ENCODE measurements at regions not wholly inside any gene's neighbourhood (a gene's known extent, or its start where the extent isn't known, plus 50 kb on each side); places are given as distances from the start of the nearest gene placed in this dataset.

DNA sequence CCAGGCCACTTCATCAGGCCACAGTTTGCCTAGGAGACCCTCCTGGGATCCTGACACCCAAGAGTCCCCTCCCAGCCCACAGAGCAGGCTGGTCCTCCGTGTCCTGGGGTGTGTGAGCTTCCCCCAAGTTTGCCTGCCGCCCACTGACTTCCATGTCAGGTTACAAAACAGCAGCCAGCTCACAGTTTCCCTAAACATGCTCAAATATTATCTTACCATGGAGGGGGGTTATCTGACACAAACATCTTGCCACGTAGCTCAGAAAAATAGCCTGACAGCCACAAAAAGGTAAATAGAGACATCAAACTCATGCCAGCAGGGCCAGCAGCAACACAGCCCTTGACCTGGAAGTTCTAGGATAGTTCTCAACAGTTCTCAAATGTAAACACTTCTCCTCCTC lies 346.5 kb downstream of the TNS1 start:
- DNase-seq (ENCODE audit: low spot score), result no peak

GRCh38 chr2:217655651-217656050 lies 347.1 kb downstream of the TNS1 start:
- DNase-seq (ENCODE audit: low spot score), result no peak

DNA sequence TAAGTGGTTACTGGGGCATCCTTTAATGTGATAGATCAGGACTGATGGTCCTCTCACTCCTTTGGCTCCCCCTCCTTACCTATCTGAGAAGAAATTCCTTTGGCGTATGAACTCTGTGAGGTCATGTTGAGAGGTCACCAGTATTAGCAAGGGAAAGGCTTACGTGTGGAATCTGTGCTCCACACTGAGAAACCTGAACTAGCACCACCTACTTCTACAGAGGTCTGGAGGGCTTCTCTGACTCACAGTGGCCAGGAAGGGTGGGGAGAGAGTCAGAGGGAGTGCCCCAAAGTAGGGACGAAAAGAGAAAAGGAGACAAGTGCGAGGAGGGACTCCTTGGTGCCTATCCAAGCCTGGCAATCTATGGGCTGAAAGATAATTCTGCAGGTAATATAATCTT lies 348.6 kb downstream of the TNS1 start:
- no peak for DNase-seq (ENCODE audit: low spot score)

DNA sequence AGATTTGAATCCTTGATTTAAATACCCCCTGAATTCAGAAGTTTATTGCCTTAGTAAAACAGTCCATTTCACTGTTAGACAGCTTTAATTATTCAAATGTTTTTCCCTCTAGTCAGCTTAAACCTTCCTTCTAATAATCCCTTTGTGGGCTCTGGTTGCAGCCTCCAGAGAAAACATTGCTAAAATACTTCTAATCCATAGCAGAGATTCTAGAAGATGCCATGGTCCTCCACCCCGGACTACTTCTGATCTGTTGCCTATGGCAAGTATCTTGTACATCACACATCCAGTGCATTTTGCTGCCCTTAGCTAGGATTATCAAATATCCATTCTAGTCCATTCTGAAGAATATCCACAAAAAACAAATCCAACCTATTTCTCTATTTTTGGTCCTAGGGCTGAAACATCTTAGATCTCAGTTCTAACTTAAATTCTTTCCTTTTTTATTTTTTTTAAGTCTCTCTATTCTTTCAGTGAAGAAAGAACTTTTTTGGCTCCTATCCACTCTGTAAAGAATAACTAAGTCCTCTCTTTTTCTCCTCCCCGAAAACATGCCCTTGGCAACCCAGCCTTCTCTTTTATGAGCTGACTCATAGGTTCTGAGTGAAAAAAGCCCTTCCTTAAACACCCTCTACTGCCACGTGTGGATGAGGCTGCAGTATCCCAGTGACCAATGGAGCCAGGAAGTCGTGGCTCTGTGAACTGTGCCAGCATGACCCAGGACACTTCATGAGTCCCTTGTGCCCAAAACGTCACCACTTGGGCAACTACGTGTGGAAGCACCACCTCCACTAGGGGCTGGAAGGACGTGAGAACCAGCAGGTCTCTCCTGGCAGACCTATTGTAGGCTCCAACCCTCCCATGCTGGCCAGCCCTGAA lies 349.8 kb downstream of the TNS1 start:
- peak; percentile 95 for DNase-seq (ENCODE audit: low spot score)

DNA sequence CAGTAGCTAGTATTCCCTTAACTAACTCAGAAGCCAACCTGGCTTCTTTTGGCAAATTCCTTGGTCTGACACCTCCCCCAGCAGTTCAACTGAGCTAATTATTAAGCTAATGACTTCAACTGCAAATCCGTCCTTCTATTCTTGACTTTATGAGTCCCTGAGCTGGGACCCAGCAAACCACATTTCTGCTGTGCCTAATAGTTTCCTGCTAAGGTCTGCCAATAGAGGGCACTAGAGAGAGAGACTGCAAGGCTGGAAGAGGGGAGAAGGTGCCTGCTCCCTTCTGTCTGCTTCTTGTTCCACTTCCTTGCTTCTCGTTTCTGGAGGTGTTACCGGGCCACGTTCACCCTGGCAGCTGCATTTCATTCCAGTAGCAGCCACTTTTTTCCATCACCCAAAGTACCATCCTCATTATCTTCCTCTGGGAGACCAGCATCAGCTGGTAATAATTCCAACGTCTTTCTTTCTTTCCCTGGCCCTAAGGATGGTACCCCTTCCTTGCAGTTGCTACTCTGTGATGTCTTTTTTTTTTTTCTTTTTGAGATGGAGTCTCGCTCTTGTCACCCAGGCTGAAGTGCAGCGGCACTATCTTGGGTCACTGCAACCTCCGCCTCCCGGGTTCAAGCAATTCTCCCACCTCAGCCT lies 352.0 kb downstream of the TNS1 start:
- DNase-seq (ENCODE audit: low spot score), result peak; percentile 72

DNA sequence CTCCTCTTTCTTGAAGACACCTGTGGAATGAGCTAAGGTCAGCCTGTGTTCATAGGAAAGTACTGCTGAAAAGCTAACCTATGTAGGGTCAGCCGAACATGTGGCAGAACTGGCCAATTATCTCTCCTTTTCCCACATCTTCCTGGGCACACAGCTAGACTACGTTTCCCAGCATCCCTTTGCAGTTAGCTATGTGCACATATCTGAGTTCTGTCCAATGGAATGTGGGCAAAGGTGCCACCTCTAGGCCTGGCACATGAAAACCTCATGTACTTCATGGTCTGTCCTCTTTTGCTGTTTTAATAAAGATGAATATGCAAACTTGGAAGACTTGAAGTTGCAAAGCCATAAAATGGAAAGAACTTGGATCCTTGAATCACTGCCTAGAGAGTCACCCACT lies 352.6 kb downstream of the TNS1 start:
- no peak for DNase-seq (ENCODE audit: low spot score)

DNA sequence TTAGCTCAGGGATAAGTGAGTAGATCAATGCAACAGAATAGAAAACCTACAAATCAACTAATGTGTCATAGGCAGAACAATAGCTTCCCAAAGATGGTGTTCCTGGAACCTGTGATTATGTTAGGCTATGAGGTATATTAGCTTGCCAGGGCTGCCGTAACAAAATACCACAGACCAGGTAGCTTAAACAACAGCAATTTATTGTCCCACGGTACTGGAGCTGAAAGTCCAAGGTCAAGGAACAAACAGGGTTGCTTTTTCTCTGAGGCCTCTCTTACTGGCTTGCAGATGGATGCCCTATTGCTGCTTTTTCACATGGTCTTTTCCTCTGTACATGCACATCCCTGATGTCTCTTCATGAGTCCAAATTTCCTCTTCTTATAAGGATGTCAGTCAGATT lies 354.9 kb downstream of the TNS1 start:
- no peak for DNase-seq (ENCODE audit: low spot score)

DNA sequence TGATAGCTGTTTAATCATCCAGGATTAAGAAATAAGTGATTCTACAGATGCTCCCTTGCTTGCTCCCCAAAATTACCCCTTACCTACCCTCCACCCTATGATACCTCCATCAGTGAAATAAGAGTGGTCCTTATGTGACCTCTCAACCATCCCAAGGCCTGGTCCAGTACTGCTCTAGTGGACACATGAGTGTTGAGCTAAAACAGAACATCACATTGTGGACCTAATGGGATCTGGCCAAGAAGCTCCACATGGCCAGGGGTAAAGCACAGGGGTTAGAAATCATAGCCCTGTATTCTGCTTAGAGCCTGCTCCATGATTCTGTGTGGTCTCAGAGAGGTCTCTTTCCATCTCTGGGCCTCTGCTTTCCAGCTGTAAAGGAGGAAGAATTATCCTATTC lies 355.6 kb downstream of the TNS1 start:
- DNase-seq (ENCODE audit: low spot score), result no peak

GRCh38 chr2:217645896-217646295 lies 356.9 kb downstream of the TNS1 start:
- no peak for DNase-seq (ENCODE audit: low spot score)

DNA sequence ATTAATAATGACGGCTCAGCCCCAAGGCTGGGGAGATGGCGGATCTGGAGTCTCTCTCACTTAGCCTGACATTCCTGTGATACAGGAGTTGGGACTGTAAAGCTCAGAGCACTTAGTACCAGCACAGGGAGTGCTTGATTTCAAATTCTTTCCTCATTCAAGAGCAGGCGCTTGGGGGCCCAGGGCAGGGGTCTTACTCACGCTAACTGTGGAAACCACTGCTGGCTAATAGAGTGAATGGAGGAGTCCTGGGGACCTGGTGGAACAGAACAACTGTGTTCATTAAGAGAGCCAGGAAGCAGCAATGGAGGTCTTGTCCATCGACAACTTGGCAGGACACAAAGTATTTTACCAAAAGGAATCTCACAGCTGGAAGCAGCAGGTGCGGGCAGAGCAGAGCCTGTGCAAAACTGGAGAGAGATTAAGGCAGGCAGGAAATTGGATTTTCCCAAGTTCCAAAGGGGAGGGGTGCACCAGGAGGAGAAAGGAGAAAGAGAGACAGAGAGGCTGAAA lies 358.9 kb downstream of the TNS1 start:
- DNase-seq (ENCODE audit: low spot score), result no peak

GRCh38 chr2:217642944-217643343 lies 359.9 kb downstream of the TNS1 start:
- no peak for DNase-seq (ENCODE audit: low spot score)

DNA sequence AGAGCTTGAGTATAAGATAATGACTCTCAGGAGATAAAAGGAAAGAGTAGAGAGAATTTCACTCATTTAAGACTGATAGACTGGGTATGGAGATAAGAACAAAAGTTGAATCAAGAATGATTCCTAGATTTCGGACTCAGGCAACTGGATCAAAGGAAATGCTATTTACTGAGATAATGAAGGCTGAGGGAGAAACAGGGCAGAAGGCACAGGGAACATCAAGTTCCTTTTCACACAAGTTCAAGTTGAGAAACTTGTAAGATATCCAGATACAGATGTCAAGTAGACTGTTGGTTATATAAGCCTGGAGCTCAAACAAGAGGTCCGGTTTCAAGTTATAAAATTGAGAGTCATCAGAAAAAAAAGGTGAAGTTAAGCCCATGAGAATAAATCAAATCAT lies 360.8 kb downstream of the TNS1 start:
- no peak for DNase-seq (ENCODE audit: low spot score)

DNA sequence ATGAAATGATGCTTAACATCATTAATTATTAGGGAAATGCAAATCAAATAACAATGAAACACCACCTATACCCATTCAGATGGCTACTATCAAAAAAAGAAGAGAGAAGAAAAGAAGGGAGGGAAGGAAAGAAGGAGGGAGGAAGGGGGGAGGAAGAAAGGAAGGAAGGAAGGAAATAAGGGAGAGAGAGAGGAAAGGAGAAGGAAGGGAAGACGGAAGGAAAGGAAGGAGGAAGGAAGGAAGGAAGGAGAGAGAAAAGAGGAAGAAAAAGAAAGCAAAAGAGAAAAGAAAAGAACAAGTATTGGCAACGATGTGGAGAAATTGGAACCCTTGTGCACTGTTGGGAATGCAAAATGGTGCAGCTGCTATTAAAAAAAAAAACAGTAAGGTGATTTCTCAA lies 363.3 kb downstream of the TNS1 start:
- no peak for DNase-seq (ENCODE audit: low spot score)

DNA sequence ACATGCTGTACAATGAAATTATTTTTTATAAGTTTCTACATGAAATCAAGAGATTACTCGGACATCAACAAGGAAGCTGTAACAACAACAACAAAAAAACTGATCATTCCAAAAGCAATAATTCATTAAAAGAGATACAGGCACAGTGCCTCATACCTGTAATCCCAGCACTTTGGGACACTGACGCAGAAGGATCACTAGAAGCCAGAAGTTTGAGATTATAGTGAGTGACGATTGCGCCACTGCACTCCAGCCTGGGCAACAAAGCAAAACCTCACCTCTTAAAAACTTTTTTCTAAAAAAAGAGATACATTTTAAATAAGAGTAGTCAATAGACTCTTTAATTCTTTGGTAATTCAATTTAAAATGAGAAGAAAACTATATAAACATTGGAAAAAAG lies 364.3 kb downstream of the TNS1 start:
- DNase-seq (ENCODE audit: low spot score), result no peak

GRCh38 chr2:217638031-217638430 lies 364.8 kb downstream of the TNS1 start:
- no peak for DNase-seq (ENCODE audit: low spot score)

GRCh38 chr2:217636991-217637561 lies 365.7 kb downstream of the TNS1 start:
- DNase-seq (ENCODE audit: low spot score), result no peak

DNA sequence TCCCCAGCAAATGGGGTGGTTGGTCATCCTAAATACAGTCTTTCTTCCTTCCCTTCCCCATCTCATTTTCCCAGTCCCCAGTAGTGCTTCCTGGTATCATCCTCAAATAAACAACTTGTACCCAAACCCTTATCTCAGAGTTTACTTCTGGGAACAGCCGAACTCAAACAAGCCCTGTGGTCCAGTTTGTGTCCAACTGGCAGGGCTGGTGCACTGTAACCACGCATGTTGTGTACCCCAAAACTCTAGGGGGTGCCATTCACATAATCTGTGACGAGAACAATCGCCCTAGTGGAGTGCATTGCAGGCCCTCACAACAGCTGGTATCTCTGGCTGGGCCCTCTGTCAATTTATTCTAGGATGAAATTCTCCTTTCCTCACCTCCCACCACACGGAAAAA lies 366.2 kb downstream of the TNS1 start:
- DNase-seq (ENCODE audit: low spot score), result no peak

DNA sequence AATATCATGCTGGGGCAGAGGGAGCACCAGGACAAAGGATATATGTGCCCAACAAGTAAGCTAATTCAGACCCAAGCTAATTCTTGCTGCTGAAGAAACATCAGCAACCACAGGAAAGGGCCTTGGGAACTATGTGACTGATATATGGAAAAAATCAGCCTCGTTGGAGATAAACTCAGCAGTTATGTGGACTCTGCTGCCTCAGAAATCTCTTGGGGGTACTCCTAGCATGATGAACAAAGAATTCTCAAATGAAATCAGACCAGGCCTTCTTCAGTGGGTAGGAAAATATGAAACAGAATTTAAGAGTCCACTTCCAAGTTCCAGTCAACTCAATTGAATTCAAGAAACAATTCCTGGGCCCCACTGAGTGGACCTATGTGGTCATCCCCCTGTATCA lies 367.9 kb downstream of the TNS1 start:
- DNase-seq (ENCODE audit: low spot score), result no peak

GRCh38 chr2:217632043-217632442 lies 370.8 kb downstream of the TNS1 start:
- DNase-seq (ENCODE audit: low spot score), result no peak

DNA sequence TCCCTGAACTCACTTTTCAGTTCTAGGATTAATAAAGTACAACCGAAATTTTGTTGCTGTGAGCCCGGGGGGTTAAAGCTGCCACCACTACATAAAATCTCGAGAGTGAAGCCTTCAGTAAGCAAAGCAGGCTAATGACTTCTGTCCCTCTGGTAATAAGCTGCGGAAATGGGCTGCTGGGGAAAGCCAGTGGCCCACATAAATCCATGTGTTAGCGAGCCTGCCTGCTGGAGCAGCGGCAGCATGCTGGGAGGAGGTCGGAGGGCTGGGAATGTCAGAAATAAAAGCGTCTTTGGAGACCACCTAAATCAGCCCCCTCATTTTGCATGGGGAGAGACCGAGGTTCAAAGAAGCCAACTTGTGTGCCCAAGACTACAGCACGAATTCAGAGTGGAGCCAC lies 371.7 kb downstream of the TNS1 start:
- no peak for DNase-seq (ENCODE audit: low spot score)

DNA sequence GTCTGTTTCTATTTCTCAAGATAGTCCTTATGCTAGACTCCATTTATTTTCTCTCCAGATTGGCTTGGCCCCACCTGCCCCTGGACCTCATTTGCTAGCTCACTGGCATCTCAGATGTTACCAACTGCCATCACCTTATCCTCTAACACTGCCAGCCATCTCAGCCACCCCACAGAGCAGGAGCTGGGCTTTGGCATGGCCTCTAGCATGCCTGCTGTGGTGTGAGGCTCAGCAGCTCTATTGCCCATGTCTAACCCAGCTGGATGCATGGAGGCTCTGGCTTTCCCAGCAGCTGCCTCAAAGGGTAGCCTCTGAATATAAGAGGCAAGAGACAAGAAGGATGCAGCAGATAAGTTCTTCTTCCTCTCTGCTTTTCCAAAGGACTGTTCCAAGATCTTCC lies 373.4 kb downstream of the TNS1 start:
- DNase-seq (ENCODE audit: low spot score), result no peak

DNA sequence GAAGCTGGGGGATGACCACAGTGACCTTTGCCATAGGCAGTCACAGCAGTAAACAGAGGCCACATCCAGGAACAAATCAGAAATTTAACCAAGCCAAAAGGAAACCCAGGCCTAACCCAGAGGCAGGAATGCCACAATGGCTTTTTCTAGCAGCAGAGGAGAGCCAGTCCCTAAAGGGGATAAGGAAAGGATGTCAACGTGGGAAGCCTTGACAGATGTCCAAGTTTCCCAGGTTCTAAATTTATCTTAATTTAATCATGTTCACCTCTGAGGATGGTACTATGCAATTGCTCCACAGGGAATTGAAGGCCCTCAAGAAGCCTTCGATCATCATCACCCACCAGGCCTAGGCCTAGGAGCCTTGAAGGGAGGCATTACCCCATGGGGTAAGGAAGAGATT lies 374.7 kb downstream of the TNS1 start:
- DNase-seq (ENCODE audit: low spot score), result no peak

GRCh38 chr2:217626926-217627325 lies 375.9 kb downstream of the TNS1 start:
- no peak for DNase-seq (ENCODE audit: low spot score)

All from A172 (cell line).